ENCODE measurements at regions not wholly inside any gene's neighbourhood (a gene's known extent, or its start where the extent isn't known, plus 50 kb on each side); places are given as distances from the start of the nearest gene placed in this dataset.

DNA sequence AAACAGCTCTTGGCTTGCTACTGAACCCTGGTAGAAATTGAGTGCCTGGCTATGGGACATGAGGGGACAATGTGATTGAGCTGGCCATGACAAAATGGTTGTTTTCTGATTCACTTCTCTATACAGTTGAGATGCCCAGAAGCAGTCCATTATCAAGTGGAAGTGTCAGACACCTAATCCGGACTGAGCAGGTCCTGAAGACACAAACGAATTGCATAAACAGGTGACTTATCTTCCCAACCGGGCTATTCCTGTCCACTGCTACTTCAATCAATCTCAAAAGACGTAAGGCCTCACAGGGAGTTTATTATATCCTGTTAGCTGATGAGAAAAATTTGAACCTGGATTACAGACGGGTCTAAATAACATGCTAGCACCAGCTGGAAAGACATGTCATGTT is 105.5 kb upstream of the WAC start:
- Mint-ChIP-seq H3K4me1 (peaks cover 7% of the 10 kb centered on the region), H3K36me3 (no peaks in the 10 kb centered on the region), H3K9me3 (no peaks in the 10 kb centered on the region), H3K27me3 (ENCODE audit: low read depth in 3 of 3) (peaks cover 0 to 4% (median 2%) of the 10 kb centered on the region in 3 donors), H3K4me3 (no peak overlapping the region), H3K27ac (no peak overlapping the region)
- Histone ChIP-seq H4K20me1 (ENCODE audit: insufficient read depth, low read length) (no peaks in the 10 kb centered on the region), H3K4me3 (replicated peaks in 1 of 3; ENCODE audit: low read depth in 2 of 3, low read length in 3 of 3) (no peak overlapping the region), H2AFZ (ENCODE audit: insufficient read depth, low read depth, low read length, poor library complexity, severe bottlenecking) (no peak overlapping the region), H3K27me3 (ENCODE audit: control insufficient read depth in 2 of 2, insufficient read depth in 2 of 2, low read length in 2 of 2) (no peaks in the 10 kb centered on the region), H3K27ac (ENCODE audit: low read depth in 1 of 2, low read length in 2 of 2) (no peak overlapping the region), H3K9ac (ENCODE audit: insufficient read depth, low read length, poor library complexity, severe bottlenecking) (no peak overlapping the region), H3K36me3 (replicated peaks in 1 of 2; ENCODE audit: control insufficient read depth in 1 of 2, insufficient read depth in 2 of 2, low read length in 2 of 2) (no peaks in the 10 kb centered on the region), H3K9me3 (replicated peaks in 1 of 2; ENCODE audit: control insufficient read depth in 1 of 2, insufficient read depth in 1 of 2, low read length in 2 of 2) (no peaks in the 10 kb centered on the region), H3K4me1 (ENCODE audit: control insufficient read depth in 1 of 2, insufficient read depth in 2 of 2, low read length in 2 of 2) (peaks cover 2 to 8% of the 10 kb centered on the region in 2 donors), H3K4me2 (replicated peaks; ENCODE audit: extremely low read depth, low read length, poor library complexity, severe bottlenecking) (no peak overlapping the region), H3K79me2 (ENCODE audit: insufficient read depth, low read length) (no peaks in the 10 kb centered on the region)
- no CpG with 5 or more reads among the region's 5 CpGs for WGBS (ENCODE audit: insufficient coverage)
- no peak for DNase-seq
- intact Hi-C loops (cut with micrococcal nuclease) = no loop called here
- TF ChIP-seq, protein P1, sequence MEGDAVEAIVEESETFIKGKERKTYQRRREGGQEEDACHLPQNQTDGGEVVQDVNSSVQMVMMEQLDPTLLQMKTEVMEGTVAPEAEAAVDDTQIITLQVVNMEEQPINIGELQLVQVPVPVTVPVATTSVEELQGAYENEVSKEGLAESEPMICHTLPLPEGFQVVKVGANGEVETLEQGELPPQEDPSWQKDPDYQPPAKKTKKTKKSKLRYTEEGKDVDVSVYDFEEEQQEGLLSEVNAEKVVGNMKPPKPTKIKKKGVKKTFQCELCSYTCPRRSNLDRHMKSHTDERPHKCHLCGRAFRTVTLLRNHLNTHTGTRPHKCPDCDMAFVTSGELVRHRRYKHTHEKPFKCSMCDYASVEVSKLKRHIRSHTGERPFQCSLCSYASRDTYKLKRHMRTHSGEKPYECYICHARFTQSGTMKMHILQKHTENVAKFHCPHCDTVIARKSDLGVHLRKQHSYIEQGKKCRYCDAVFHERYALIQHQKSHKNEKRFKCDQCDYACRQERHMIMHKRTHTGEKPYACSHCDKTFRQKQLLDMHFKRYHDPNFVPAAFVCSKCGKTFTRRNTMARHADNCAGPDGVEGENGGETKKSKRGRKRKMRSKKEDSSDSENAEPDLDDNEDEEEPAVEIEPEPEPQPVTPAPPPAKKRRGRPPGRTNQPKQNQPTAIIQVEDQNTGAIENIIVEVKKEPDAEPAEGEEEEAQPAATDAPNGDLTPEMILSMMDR (IDR thresholded peaks at IDR 0.05) = no peak

DNA sequence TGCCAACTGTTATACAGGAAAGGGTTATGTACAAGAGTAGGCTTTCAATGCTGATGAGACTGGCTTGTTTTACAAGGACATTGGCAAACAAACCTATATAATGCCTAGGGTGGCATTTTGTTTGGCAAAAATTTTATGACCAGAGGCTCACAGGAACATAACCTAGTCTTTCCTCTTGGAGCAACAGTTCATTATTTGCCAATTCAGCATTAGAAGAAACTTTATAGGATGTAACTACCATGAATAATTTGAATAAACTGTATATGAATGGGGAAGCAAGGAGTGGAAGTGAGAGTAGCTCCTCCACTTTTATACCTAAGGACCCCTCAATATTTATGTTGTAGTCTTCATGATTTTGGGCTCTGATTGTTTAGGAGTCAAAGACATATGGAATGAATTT is 103.9 kb upstream of the WAC start:
- H4K20me1 ChIP-seq (ENCODE audit: insufficient read depth, low read length) = no peaks in the 10 kb centered on the region
- no peak overlapping the region for H3K27ac ChIP-seq (ENCODE audit: low read depth in 1 of 2, low read length in 2 of 2)
- intact Hi-C loops (cut with micrococcal nuclease) = no loop called here
- TF ChIP-seq, protein P1 (IDR thresholded peaks at IDR 0.05) = no peak
- no peaks in the 10 kb centered on the region for H3K27me3 ChIP-seq (ENCODE audit: control insufficient read depth in 2 of 2, insufficient read depth in 2 of 2, low read length in 2 of 2)
- H3K4me3 ChIP-seq (replicated peaks in 1 of 3; ENCODE audit: low read depth in 2 of 3, low read length in 3 of 3) = no peak overlapping the region
- peaks cover 12% of the 10 kb centered on the region for H3K4me1 Mint-ChIP-seq
- H3K9me3 Mint-ChIP-seq = no peaks in the 10 kb centered on the region
- peaks cover 4 to 15% of the 10 kb centered on the region in 2 donors for H3K4me1 ChIP-seq (ENCODE audit: control insufficient read depth in 1 of 2, insufficient read depth in 2 of 2, low read length in 2 of 2)
- no peaks in the 10 kb centered on the region for H3K9me3 ChIP-seq (replicated peaks in 1 of 2; ENCODE audit: control insufficient read depth in 1 of 2, insufficient read depth in 1 of 2, low read length in 2 of 2)
- no peak overlapping the region for H3K9ac ChIP-seq (ENCODE audit: insufficient read depth, low read length, poor library complexity, severe bottlenecking)
- H3K36me3 Mint-ChIP-seq = no peaks in the 10 kb centered on the region
- no peak overlapping the region for H2AFZ ChIP-seq (ENCODE audit: insufficient read depth, low read depth, low read length, poor library complexity, severe bottlenecking)
- H3K36me3 ChIP-seq (replicated peaks in 1 of 2; ENCODE audit: control insufficient read depth in 1 of 2, insufficient read depth in 2 of 2, low read length in 2 of 2) = no peaks in the 10 kb centered on the region
- no peak overlapping the region for H3K4me2 ChIP-seq (replicated peaks; ENCODE audit: extremely low read depth, low read length, poor library complexity, severe bottlenecking)
- DNase-seq = no peak
- H3K27ac Mint-ChIP-seq = no peak overlapping the region
- no peaks in the 10 kb centered on the region for H3K79me2 ChIP-seq (ENCODE audit: insufficient read depth, low read length)
- no peak overlapping the region for H3K4me3 Mint-ChIP-seq
- peaks cover 0 to 2% (median 0%) of the 10 kb centered on the region in 3 donors for H3K27me3 Mint-ChIP-seq (ENCODE audit: low read depth in 3 of 3)

Data from CD14-positive monocyte (primary cell).